ENCODE measurements at regions not wholly inside any gene's neighbourhood (a gene's known extent, or its start where the extent isn't known, plus 50 kb on each side); places are given as distances from the start of the nearest gene placed in this dataset.

- Histone ChIP-seq H3K27me3 (ENCODE audit: control insufficient read depth in 2 of 2, insufficient read depth in 2 of 2, low read length in 2 of 2) (no peaks in the 10 kb centered on the region), H4K20me1 (replicated peaks; ENCODE audit: control insufficient read depth, extremely low read depth, insufficient read depth, low read length) (no peaks in the 10 kb centered on the region), H3K9ac (replicated peaks; ENCODE audit: extremely low read depth, insufficient read depth, low read length) (no peak overlapping the region), H3K4me3 (replicated peaks in 1 of 3; ENCODE audit: insufficient read depth in 1 of 3, low read depth in 1 of 3, low read length in 3 of 3) (no peak overlapping the region), H2AFZ (ENCODE audit: low read depth, low read length) (no peak overlapping the region), H3K36me3 (ENCODE audit: control insufficient read depth in 2 of 2, extremely low read depth in 1 of 2, insufficient read depth in 2 of 2, low read length in 2 of 2) (no peaks in the 10 kb centered on the region), H3K4me1 (ENCODE audit: control insufficient read depth, extremely low read depth, insufficient read depth, low read length) (no peaks in the 10 kb centered on the region), H3K27ac (ENCODE audit: insufficient read depth, low read depth, low read length) (no peak overlapping the region), H3K9me3 (replicated peaks; ENCODE audit: control insufficient read depth, insufficient read depth, low read length) (no peaks in the 10 kb centered on the region), H3K79me2 (ENCODE audit: control insufficient read depth, insufficient read depth, low read length) (no peaks in the 10 kb centered on the region), H3K9me1 (replicated peaks; ENCODE audit: control insufficient read depth, extremely low read depth, insufficient read depth, low read length) (no peaks in the 10 kb centered on the region), H3K4me2 (ENCODE audit: insufficient read depth, low read length) (no peak overlapping the region)
- no TSS peak for BruUV-seq (replicated peaks)
- CTCF ChIA-PET = no interaction called here
- TF ChIP-seq POLR2AphosphoS5 (IDR thresholded peaks at IDR 0.05; ENCODE audit: insufficient read depth, low read depth, low read length) = no peak
- TF ChIP-seq MYC (IDR thresholded peaks at IDR 0.05; ENCODE audit: low read depth, low read length) = no peak
- TF ChIP-seq GATA2 (IDR thresholded peaks at IDR 0.05; ENCODE audit: insufficient read depth, insufficient read length, low read depth, low read length) = no peak
- TF ChIP-seq JUN (IDR thresholded peaks at IDR 0.05; ENCODE audit: borderline replicate concordance, insufficient read depth, insufficient read length, low read depth) = no peak
- TF ChIP-seq CTCF (IDR thresholded peaks at IDR 0.05; ENCODE audit: extremely low read depth in 1 of 2, insufficient read depth in 1 of 2, low read depth in 1 of 2, low read length in 2 of 2) = no peak
- DNase-seq (ENCODE audit: low read depth, low spot score) (no peak), FAIRE-seq (no peak)
- intact Hi-C loops (cut with micrococcal nuclease) = no loop called here
- POLR2A ChIA-PET = no interaction called here
- dilution Hi-C loops (cut with MboI; ENCODE audit: extremely low pct_ligation_motif_present, low sequenced_read_pairs) = no loop called here
Measured at GRCh38 chr12:39003541-39004155, 98.3 kb upstream of the CPNE8 start.

- dilution Hi-C loops (cut with MboI; ENCODE audit: extremely low pct_ligation_motif_present, low sequenced_read_pairs) = no loop called here
- no peaks in the 10 kb centered on the region for H3K9me1 ChIP-seq (replicated peaks; ENCODE audit: control insufficient read depth, extremely low read depth, insufficient read depth, low read length)
- no peak overlapping the region for H3K27ac ChIP-seq (ENCODE audit: insufficient read depth, low read depth, low read length)
- H3K79me2 ChIP-seq (ENCODE audit: control insufficient read depth, insufficient read depth, low read length) = no peaks in the 10 kb centered on the region
- TF ChIP-seq CTCF (IDR thresholded peaks at IDR 0.05; ENCODE audit: extremely low read depth in 1 of 2, insufficient read depth in 1 of 2, low read depth in 1 of 2, low read length in 2 of 2) (no peak), POLR2AphosphoS5 (IDR thresholded peaks at IDR 0.05; ENCODE audit: insufficient read depth, low read depth, low read length) (no peak), MYC (IDR thresholded peaks at IDR 0.05; ENCODE audit: low read depth, low read length) (no peak), GATA2 (IDR thresholded peaks at IDR 0.05; ENCODE audit: insufficient read depth, insufficient read length, low read depth, low read length) (no peak), POLR2A (IDR thresholded peaks at IDR 0.05; ENCODE audit: low read depth, low read length) (no peak), EZH2 (IDR thresholded peaks at IDR 0.05; ENCODE audit: borderline replicate concordance, low read depth, low read length, severe bottlenecking) (no peak), JUN (IDR thresholded peaks at IDR 0.05; ENCODE audit: borderline replicate concordance, insufficient read depth, insufficient read length, low read depth) (no peak), FOS (IDR thresholded peaks at IDR 0.05; ENCODE audit: borderline replicate concordance, insufficient read depth, low read length) (no peak), MAX (IDR thresholded peaks at IDR 0.05; ENCODE audit: insufficient read depth, insufficient read length) (no peak)
- no peaks in the 10 kb centered on the region for H3K4me1 ChIP-seq (ENCODE audit: control insufficient read depth, extremely low read depth, insufficient read depth, low read length)
- H3K27me3 ChIP-seq (ENCODE audit: control insufficient read depth in 2 of 2, insufficient read depth in 2 of 2, low read length in 2 of 2) = no peaks in the 10 kb centered on the region
- ChIA-PET POLR2A (no interaction called here), CTCF (no interaction called here)
- BruUV-seq (replicated peaks) = no TSS peak
- intact Hi-C loops (cut with micrococcal nuclease) = no loop called here
- no peak overlapping the region for H3K4me3 ChIP-seq (replicated peaks in 1 of 3; ENCODE audit: insufficient read depth in 1 of 3, low read depth in 1 of 3, low read length in 3 of 3)
- no peak for DNase-seq (ENCODE audit: low read depth, low spot score)
- FAIRE-seq = no peak
- no peak overlapping the region for H2AFZ ChIP-seq (ENCODE audit: low read depth, low read length)
- H3K9me3 ChIP-seq (replicated peaks; ENCODE audit: control insufficient read depth, insufficient read depth, low read length) = no peaks in the 10 kb centered on the region
- H3K4me2 ChIP-seq (ENCODE audit: insufficient read depth, low read length) = no peak overlapping the region
- H4K20me1 ChIP-seq (replicated peaks; ENCODE audit: control insufficient read depth, extremely low read depth, insufficient read depth, low read length) = no peaks in the 10 kb centered on the region
- H3K36me3 ChIP-seq (ENCODE audit: control insufficient read depth in 2 of 2, extremely low read depth in 1 of 2, insufficient read depth in 2 of 2, low read length in 2 of 2) = no peaks in the 10 kb centered on the region
- H3K9ac ChIP-seq (replicated peaks; ENCODE audit: extremely low read depth, insufficient read depth, low read length) = no peak overlapping the region
Measured at GRCh38 chr12:39000370-39000769, 95.0 kb upstream of the CPNE8 start.

Data from endothelial cell of umbilical vein (primary cell).